ENCODE measurements at regions not wholly inside any gene's neighbourhood (a gene's known extent, or its start where the extent isn't known, plus 50 kb on each side); places are given as distances from the start of the nearest gene placed in this dataset.

DNA sequence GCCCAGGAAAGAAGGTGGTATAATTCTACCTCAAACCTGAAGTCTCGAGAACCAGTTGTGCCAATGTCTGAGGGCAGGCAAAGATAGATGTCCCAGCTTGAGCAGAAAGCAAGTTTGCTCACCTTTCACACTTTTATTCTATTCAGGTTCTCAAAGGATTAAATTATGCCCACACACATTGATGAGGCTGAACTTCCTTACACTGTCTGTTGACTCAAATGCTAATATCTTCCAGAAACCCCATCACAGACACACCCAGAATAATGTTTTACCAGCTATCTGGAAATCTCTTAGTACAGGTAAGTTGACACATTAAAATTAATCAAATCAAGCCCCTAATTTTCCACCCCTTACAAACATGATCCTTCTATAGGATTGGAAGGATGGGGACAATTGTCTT lies 605.7 kb downstream of the NUF2 start:
- TF ChIP-seq TAF1 (IDR thresholded peaks at IDR 0.05; ENCODE audit: low read depth) (no peak), FOXM1 (IDR thresholded peaks at IDR 0.05; ENCODE audit: borderline replicate concordance, low read depth) (no peak), ZBTB7A (IDR thresholded peaks at IDR 0.05; ENCODE audit: low read depth) (no peak), EGR1 (IDR thresholded peaks at IDR 0.05) (no peak), CEBPB (IDR thresholded peaks at IDR 0.05) (no peak), NFIC (IDR thresholded peaks at IDR 0.05) (no peak), USF1 (IDR thresholded peaks at IDR 0.05) (no peak), TCF12 (IDR thresholded peaks at IDR 0.05; ENCODE audit: low read depth) (no peak), EP300 (IDR thresholded peaks at IDR 0.05; ENCODE audit: borderline replicate concordance) (no peak)

DNA sequence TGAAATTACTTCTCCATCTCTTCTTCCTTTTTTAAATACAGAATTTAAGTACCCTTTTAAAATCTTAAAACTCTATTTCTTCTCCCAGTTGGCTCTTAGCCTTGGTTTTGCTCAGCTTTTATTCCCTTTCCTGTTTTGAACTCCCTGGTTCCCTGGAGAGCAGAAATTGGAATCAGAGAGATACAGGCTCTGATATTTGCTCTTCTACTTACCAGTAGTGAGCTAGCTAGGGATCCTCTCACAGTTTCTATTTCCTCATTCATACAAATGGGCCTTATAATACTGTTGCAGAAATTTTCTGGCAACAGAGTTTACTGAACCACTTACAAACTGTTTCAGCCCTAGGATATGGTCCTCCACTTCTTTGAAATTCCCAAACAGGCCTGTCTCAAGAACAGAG lies 606.3 kb downstream of the NUF2 start:
- no peak for TF ChIP-seq FOXM1 (IDR thresholded peaks at IDR 0.05; ENCODE audit: borderline replicate concordance, low read depth)
- TF ChIP-seq ZBTB7A (IDR thresholded peaks at IDR 0.05; ENCODE audit: low read depth): no peak
- TF ChIP-seq, protein P1, sequence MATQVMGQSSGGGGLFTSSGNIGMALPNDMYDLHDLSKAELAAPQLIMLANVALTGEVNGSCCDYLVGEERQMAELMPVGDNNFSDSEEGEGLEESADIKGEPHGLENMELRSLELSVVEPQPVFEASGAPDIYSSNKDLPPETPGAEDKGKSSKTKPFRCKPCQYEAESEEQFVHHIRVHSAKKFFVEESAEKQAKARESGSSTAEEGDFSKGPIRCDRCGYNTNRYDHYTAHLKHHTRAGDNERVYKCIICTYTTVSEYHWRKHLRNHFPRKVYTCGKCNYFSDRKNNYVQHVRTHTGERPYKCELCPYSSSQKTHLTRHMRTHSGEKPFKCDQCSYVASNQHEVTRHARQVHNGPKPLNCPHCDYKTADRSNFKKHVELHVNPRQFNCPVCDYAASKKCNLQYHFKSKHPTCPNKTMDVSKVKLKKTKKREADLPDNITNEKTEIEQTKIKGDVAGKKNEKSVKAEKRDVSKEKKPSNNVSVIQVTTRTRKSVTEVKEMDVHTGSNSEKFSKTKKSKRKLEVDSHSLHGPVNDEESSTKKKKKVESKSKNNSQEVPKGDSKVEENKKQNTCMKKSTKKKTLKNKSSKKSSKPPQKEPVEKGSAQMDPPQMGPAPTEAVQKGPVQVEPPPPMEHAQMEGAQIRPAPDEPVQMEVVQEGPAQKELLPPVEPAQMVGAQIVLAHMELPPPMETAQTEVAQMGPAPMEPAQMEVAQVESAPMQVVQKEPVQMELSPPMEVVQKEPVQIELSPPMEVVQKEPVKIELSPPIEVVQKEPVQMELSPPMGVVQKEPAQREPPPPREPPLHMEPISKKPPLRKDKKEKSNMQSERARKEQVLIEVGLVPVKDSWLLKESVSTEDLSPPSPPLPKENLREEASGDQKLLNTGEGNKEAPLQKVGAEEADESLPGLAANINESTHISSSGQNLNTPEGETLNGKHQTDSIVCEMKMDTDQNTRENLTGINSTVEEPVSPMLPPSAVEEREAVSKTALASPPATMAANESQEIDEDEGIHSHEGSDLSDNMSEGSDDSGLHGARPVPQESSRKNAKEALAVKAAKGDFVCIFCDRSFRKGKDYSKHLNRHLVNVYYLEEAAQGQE (IDR thresholded peaks at IDR 0.05; ENCODE audit: low read depth): no peak
- no peak for TF ChIP-seq TAF1 (IDR thresholded peaks at IDR 0.05; ENCODE audit: low read depth)
- no peak for TF ChIP-seq MAX (IDR thresholded peaks at IDR 0.05)
- TF ChIP-seq CREB1 (IDR thresholded peaks at IDR 0.05; ENCODE audit: low read depth): no peak
- no peak for TF ChIP-seq EGR1 (IDR thresholded peaks at IDR 0.05)
- no peak for TF ChIP-seq YY1 (IDR thresholded peaks at IDR 0.05; ENCODE audit: low read depth)
- no peak for TF ChIP-seq TEAD4 (IDR thresholded peaks at IDR 0.05)
- no peak for TF ChIP-seq RAD21 (IDR thresholded peaks at IDR 0.05; ENCODE audit: low read depth)
- TF ChIP-seq EP300 (IDR thresholded peaks at IDR 0.05; ENCODE audit: borderline replicate concordance): no peak
- no peak for TF ChIP-seq TCF12 (IDR thresholded peaks at IDR 0.05; ENCODE audit: low read depth)
- TF ChIP-seq CEBPB (IDR thresholded peaks at IDR 0.05): no peak
- TF ChIP-seq USF1 (IDR thresholded peaks at IDR 0.05): no peak
- TF ChIP-seq NFIC (IDR thresholded peaks at IDR 0.05): no peak

DNA sequence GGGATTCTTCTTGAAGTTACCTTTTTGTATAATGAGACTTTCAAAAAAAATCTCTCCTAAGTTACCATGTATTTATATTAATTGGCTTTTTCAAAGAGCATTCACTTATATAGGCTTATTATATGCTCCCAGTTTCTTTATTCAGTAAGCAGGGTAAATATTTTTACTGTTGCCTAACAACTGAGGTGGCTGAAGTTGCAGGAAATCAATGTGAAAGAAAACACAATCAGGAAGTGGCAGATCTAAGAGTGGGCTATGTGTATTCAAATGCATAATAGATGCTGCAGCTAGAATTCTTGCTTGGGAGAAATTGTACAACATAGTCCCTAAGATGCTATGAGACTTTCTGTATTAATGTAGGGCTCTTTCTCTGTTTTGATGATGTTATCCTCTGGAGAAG lies 606.9 kb downstream of the NUF2 start:
- no peak for TF ChIP-seq TEAD4 (IDR thresholded peaks at IDR 0.05)
- no peak for TF ChIP-seq MAX (IDR thresholded peaks at IDR 0.05)
- TF ChIP-seq EP300 (IDR thresholded peaks at IDR 0.05; ENCODE audit: borderline replicate concordance): no peak
- TF ChIP-seq, protein P1 (IDR thresholded peaks at IDR 0.05; ENCODE audit: low read depth): no peak
- no peak for TF ChIP-seq RAD21 (IDR thresholded peaks at IDR 0.05; ENCODE audit: low read depth)
- no peak for TF ChIP-seq CEBPB (IDR thresholded peaks at IDR 0.05)
- TF ChIP-seq FOXM1 (IDR thresholded peaks at IDR 0.05; ENCODE audit: borderline replicate concordance, low read depth): no peak

DNA sequence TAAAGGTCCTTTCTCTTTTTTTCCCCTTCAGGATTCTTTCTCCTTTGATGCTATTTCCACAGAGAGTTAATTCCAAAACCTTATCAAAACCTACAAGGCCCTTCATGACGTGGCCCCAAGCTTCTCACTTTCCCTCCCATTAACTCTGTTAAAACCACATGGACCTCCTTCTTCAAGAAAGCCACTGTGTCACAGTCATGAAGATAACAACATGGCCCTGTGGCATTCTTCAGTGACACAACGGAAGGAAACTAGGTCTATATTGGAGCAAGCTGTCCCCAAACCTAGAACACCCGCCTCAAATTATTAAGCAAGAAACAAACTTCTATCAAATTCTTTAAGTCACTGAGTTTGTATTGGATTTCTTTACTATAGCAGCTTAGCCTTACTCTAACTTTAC lies 611.1 kb downstream of the NUF2 start:
- TF ChIP-seq RAD21 (IDR thresholded peaks at IDR 0.05; ENCODE audit: low read depth): no peak
- TF ChIP-seq NFIC (IDR thresholded peaks at IDR 0.05): no peak
- no peak for TF ChIP-seq CREB1 (IDR thresholded peaks at IDR 0.05; ENCODE audit: low read depth)

GRCh38 chr1:163933437-163933836 lies 611.7 kb downstream of the NUF2 start:
- TF ChIP-seq TCF12 (IDR thresholded peaks at IDR 0.05; ENCODE audit: low read depth) (no peak), EGR1 (IDR thresholded peaks at IDR 0.05) (no peak), RAD21 (IDR thresholded peaks at IDR 0.05; ENCODE audit: low read depth) (no peak), CREB1 (IDR thresholded peaks at IDR 0.05; ENCODE audit: low read depth) (no peak), TAF1 (IDR thresholded peaks at IDR 0.05; ENCODE audit: low read depth) (no peak)

DNA sequence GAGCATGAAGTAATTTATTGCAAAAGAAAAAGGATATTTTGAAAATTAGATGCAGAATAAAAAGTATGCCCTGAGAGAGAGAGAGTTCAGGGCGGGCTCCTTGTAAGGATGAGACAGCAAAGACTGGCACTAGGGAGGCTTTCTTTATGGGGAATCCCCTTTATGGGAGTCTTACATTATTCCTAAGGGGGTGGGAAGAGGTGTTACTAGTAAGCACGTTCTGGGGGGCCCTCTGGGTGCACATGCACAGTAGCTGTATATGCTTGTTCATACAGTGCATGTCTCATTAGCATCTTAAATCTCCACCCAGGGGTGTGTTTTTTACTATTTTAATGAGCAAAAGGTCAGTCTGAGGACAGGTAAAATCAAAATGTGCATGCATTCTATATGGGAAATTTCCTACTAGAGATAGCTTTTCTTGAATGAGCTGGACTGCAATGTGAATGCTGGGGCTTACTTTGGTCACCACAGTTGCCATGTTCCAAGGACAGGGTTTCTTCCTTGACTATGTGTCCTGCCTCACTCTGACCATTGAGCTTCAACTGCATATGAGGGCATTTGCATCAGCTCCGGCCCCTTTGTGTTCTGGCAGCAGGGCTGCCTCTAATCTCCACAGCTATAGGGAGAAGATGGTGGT lies 614.1 kb downstream of the NUF2 start:
- TF ChIP-seq MAX (IDR thresholded peaks at IDR 0.05) (no peak), CREB1 (IDR thresholded peaks at IDR 0.05; ENCODE audit: low read depth) (no peak), TCF12 (IDR thresholded peaks at IDR 0.05; ENCODE audit: low read depth) (no peak), RAD21 (IDR thresholded peaks at IDR 0.05; ENCODE audit: low read depth) (no peak), TEAD4 (IDR thresholded peaks at IDR 0.05) (no peak), TAF1 (IDR thresholded peaks at IDR 0.05; ENCODE audit: low read depth) (no peak)
- TF ChIP-seq, protein P1 (IDR thresholded peaks at IDR 0.05; ENCODE audit: low read depth): no peak
